Right renal pelvis (tissue), 4 donors: ENCODE measurements at regions not wholly inside any gene's neighbourhood (a gene's known extent, or its start where the extent isn't known, plus 50 kb on each side); places are given as distances from the start of the nearest gene placed in this dataset.
A peak's percentile ranks its signal among the peaks of the same experiment; 100 is the strongest.

Experiments
- DNase-seq, 4 donors: peaks; one replicate each; pipeline ENCODE4 v3.0.0-alpha.2; 2013; ENCODE audit warnings: low read depth in 4 of 4, low spot score in 3 of 4, missing footprints in 1 of 4

DNA sequence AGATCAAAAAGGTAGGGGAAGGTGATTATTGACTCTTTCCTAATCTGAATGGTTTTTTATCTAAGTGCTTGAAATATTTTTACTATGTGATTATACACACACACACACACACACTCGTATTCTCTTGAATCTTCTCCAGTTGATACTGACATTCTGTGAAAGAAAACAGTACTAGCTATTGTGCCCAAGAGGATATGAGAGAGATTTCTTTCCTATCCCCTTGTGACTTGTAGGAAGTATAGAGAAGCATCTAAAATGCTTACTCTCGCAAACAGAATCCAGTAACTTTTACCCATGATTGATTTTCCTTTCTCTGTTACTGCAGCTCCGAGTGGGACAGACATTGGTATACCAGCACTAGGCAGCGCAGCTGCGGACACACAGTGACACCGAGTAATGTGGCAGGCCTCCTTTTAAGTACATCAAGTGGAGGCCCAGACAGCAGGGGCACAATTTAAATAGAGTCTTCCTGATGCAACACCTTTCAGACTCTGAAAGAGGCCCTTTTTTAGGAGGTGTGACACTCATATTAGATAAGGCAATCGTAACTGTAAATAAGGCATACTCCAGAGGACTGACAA lies 421.0 kb upstream of the CNTN4 start:
- no peak for DNase-seq

DNA sequence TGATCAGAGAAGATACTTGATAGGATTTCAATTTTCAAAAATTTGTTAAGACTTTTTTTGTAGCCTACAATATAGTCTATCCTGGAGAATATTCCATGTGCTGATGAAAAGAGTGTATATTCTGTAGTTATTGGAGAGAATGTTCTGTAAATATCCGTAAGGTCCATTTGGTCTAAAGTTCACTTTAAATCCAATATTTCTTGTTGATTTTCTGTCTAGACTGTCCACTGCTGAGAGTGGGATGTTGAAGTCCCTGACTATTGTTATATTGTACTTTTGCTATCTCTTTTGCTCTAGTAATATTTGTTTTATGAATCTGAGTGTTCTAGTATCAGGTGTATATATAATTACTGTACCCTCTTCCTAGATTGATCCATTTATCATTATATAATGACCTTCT lies 406.2 kb upstream of the CNTN4 start:
- DNase-seq: no peak

DNA sequence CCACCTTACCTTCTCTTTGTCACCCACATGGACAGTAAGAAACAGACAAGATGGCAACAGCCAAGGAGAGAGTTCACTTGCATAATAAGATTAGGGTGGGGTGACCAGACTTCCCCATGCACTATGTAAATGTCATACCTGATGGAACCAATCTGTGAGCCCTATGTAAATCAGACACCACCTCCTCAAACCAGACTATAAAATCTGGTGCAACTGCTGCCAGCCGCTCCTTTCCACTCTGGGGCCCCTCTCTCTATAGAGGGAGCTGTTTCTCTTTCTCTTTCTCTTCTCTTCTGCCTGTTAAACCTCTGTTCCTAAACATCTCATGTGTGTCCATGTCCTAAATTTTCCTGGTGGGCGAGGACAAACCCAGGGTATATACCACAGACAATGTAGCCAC lies 405.5 kb upstream of the CNTN4 start:
- no peak for DNase-seq

DNA sequence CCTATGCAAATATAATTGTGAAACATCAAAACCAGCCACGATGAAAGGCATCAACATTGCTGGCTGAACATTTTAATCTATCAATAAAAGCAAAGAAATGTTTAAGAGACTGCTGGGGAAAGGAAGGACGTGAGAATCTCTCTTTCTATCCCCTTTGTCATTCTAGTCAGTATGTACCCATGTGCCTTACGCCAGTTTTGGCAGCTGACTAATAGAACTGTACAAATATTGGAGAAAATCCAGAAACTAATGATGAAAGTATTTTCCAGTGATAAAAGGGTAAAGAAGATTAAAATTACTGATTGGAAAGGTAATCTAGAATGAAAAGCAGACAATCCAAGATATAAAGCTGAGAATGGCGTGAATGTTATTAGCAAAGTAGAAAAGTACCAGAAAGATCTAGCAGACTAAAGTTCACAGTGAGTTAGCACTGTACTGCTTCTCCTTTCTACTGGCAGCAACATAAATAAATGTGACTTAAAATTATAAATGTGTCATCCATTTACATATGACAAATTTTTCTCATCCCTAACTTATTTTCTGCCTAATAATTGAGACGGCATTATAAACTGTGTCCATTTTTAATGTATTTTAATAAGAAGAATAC lies 401.9 kb upstream of the CNTN4 start:
- DNase-seq: no peak

DNA sequence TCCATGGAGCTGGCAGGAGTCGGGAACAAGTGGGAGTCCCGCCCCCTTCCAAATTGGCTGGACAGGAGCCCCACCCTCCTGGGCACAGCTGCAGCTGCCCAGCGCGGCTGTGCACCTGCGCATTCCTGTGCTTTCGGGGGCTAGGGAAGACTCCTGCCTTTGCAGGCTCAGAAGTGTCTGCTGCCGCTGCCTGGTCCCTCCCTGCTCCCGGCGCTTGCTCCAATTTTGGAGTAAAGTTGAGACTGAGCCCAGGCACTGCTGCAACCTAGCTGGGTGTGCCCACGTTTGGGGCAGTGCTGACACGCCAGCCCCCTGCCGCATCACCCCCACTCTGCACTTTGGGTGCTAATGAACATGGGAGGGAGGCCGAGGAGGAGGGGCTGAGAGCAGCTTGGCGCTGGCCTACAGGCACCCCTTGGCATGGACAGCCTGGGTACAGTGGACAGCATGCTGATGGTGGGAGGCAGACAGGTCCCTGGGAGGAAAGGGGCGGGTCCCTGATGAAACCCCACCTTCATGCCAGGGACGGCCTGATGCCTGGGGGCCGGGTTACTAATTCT lies 399.2 kb upstream of the CNTN4 start:
- DNase-seq: no peak

DNA sequence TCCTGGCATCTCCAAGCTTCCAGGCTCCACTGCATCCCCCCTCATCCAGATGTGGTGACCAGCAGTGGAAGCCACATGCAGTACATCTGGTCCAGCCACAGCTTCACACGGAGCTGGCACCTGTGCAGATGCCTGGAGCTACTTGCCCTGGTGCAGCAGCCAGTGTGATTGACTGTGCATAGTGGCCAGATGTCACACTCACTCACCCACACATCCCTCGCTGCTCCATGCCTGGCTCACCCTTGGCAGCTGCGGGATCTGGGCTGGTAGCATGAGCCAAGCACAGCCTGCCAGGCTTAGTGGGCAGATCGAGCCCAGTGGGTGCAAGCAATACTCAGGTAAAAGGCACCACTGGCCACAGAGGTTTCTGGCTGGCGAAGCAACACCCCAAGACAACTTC lies 398.0 kb upstream of the CNTN4 start:
- DNase-seq: no peak

DNA sequence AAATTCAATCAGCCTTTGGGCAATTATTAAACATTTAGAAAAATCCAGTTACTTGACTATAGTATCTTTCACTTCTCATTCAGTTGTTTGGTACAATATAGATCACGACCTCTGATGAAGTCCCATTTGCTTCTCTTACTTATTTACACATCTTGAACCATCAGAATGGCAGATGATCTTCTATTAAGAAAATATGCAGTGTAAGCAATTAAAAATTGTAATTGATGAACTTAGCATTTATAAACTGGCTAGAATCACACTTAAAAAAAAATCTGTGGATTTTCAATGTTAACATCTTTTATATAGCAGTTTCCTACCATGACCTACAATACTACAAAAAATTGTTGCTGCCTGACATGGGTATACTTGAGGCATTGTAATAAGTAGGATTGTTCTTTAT lies 395.5 kb upstream of the CNTN4 start:
- DNase-seq: no peak

DNA sequence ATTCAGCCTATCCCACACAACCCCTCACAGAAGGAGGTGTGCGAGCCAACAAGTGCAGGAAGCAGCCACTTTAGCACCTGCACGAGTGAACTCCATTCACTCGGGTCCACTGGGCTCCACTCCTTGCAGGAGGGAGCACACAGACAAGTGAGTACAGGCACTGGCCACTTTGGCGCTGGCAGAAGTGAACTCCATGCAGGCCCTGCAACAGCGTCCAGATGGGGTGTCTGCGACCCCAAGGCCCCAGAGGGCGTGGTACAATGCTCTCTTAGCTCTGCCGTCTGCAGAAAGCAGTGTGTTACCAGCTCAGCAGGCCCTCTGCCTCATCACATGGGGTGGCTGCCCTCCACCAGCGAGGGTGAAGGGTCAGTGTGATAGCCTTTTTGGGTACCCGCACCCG lies 388.0 kb upstream of the CNTN4 start:
- no peak for DNase-seq

DNA sequence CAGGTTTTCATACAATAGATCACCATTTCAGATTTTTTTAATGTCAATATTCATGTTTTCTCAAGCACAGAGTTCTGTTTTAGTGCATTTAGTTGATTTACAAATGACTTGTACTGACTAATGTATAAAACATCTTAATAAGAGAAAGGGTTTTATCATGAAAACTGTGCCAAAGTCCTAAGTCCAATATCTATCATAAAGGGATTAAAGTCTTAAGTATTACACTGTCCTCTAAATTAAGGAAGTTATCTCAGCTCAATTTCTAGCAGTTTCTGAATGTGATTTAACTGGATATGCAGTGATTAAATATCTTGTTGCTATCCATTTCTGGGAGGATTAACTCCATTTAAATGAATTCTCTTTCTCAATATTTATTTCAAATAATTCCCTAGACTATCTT lies 381.1 kb upstream of the CNTN4 start:
- no peak for DNase-seq

DNA sequence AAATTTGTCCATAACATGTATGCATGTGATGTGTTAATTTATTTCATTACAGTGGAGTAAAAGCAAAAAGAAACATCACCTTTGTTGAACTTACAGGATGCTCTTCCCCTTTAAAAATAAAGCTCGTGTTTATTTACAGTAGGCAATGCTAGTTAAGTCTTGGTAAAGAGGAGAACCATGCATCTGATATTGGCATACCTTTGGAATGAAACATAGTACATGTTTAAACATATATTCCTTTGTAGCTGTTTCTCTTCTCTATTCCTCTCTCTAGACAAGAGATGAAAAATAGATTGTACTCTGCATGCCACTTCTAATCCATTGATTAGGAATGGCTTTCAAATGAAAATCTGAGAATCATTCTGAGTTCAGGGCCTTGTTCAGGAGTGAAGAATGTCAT lies 374.9 kb upstream of the CNTN4 start:
- no peak for DNase-seq

DNA sequence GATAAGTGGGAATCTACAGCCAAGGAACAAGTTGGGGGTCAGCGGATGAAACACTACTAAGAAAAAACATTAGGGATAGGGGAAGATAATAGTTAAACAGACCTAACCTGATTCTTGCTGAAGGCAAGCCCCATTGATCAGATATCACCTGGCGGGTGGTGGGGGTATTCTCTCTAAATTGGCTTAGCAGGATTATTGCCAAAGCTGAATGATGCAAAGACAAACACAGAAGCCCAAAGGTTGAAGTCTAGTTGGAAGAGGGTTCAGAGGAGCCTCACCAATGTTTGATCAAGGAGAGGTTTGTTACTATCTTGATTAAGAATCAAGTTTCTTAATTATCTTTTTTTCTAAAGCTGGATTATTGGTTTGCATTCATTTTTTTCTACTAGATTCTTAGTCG lies 371.9 kb upstream of the CNTN4 start:
- DNase-seq: no peak

DNA sequence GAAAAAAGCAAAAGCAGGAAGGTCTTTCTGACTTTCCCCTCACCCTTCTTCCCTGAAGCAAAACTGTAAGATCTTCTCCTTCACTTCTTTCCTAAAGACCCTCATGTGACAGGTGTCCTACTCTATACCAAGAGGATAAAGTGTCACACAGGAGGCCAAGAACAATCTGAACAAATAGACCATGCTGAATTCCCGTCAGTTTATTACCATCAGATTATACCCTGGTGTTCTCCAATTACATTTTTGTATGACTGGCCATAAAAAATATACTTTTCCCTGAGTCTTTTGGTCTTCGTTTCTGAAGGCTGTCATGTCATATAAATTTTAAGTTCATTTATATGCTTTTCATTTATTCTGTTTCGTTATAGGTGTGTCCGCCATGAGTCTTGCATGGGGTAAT lies 371.4 kb upstream of the CNTN4 start:
- DNase-seq: no peak

DNA sequence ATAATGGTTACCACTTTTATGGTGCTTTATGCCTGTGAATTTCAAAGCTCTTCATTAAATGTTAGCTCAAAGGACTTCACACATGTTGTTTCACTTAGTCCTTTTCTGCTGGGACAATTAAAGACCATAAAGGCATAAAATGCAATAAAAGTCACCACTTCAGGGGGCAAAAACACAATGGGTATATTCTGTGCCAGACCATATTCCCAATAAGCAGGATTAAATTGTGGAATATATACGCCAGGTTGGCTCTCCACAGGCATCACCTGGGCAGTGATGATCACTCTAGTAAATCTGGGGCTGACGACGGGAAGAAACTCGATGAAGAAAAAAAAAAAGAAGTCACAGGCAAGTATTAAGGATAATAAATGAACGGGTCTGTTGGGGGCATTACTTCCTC lies 370.2 kb upstream of the CNTN4 start:
- DNase-seq: no peak

DNA sequence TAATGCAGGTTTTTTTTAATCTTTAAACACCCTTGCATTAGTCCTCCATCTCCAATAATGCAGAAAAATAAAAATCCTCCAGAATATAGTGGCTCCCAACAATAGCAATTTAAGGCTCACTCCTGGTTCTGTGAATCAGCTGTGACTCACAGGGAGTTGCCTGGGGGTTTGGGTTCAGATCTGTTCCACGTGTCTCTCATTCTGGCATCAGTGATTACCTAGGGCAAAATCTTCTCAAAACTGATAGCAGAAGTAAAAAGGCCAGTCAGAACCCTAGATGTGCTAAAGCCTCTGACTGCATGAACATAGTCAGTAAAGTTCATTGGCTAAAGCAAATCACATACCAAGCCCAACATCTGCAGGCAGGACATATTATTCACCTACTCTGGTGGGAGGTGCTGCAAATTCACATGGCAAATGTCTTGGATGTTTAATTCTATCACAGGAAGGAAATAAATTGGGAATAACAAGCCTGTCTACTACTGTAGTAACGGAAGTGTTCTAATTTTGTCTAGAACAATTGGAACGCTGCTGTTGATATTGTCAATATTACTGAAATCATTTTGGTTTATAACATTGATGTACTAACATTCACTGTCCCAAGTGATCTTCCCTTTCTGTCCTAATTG lies 364.1 kb upstream of the CNTN4 start:
- no peak for DNase-seq

DNA sequence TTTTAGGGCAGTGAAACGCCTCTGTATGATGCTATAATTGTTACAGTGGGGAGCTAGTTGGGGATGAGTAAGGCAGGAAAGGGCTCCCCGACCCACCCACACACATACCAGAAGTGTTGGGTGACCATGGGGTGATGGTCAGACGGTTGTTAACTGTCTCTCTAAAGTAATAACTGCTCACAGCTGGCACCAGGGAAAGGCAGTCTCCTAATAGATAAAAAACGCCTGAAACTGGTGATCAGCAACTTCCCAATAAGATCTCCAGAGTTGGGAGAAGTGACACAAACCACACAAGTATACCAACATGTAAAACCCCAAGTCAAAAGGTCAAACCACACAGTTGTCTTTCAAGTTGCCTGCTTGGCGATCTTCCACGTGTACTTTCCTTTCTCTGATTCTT lies 346.5 kb upstream of the CNTN4 start:
- no peak for DNase-seq

DNA sequence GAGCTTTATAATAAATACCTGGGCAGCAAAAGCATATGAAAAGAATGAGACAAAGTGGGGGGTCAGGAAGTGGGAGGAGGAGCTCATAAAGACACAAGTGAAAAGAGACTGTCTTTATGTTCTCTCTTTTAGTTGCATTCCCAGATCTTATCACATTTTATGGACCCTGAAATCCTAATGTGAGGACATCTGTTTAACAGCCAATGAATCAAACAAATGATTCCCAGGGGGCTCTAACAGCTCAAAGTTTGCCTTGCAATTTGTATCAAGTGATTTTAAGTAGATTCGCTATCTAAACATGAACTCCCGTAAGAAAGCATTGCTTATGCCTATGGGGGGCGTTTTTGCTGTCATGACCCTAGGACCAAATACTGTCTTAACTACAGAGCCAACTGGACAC lies 332.3 kb upstream of the CNTN4 start:
- peak in 2 of 4 donors; percentile 12 to 25 for DNase-seq

DNA sequence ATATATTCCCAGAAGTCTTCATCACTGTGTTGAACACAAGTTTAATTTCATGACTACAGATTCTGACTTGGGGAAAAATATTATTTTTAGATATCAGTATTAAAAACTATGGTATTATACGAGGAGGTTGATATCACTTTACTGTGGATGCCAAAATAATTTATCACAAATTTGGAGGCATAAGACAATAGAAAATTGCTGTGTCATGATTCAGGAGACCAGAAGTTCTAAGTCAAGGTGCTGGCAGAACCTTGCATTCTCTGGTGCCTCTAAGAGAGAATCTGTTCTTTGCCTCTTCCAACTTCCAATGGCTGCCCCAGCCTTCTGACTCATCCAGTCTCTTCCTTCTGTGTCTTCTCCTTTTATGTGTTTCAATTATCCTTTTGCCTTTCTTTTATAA lies 325.0 kb upstream of the CNTN4 start:
- DNase-seq: no peak

DNA sequence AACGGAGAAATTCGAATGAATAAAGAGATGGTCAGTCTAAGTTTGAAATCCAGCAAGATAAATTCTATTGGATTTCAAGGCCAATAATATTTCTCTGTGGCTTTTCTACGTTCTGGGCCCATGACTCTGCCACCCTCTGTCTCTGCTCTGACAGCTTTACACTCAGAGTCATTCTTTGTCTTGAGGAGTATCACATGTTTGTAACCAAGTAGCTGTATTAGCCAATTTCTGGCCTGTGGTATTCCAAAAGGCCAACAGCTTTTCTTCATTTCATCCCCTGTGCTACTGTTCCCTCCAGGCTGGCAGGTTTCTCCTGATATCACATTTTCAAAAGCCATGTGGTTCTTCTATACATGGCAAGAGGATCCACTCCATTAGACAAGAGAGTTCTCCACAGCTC lies 324.1 kb upstream of the CNTN4 start:
- no peak for DNase-seq

DNA sequence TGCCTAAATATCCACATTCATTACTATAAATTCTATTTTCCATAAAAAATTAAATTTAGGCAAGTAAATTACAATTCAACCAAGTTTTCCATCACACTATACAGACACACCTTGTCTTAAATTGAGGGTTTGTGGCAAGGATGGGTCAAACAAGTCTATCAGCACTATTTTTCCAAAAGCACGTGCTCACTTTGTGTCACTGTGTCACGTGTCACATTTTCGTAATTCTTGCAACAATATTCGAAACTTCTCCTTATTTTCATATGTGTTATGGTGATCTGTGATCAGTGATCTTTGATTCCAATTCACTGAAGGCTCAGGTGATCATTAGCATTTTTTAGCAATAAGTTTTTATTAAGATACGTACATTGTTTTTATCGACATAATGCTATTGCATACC lies 323.3 kb upstream of the CNTN4 start:
- no peak for DNase-seq

DNA sequence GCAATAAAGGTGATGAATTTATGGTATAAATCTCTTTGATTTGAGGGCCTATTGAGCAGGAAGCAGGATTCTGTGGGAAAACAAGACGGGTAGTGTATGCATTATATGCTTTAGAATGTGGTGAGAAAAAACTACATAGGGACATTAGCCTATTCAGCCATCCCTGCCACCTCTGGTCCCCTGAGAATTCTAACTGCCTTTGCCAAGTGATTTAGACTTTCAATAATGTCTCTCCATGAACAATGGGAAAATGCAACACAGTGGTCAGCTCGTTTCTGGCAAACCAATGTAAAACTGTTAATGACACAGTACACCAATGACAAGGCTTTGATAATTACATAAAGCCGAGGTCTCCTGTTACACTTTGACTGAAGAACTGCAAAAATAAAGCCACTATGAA lies 314.7 kb upstream of the CNTN4 start:
- no peak for DNase-seq

DNA sequence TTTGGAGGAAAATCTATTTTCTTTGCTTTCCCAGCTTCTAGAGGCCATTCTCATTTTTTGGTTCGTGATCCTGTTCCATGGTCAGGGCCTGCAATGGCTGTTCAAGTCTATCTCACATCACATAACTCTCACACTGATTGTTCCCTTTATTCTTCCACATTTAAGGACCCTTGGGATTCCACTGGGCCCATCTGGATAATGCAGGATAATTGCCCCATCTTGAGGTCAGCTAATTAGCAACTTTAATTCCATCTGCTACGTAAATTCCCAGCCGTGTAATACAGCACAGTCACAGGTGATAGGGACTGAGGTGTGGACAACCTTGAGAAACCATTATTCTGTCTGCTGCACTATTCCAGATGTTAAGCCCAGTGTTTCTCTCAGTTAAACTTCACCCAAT lies 311.6 kb upstream of the CNTN4 start:
- no peak for DNase-seq

DNA sequence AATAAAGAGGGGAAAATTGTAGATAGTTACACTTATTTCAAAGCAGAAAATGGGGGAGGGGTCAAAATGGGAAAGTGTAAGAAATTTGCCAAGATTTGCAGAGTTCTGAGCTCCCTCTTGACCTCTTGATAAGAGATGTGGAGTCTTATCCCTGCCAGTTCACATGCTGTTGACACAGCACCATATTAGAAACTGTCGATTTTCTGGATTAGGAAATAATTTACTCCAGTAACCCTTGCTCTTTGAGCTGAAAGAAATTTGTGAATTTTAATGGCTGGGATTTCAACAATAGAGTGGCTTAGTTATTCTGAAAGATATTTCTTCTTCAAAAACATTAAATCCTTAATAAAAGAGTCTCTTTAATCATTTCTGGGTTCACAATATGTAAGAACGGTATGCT lies 306.2 kb upstream of the CNTN4 start:
- no peak for DNase-seq
